ENCODE measurements at regions not wholly inside any gene's neighbourhood (a gene's known extent, or its start where the extent isn't known, plus 50 kb on each side); places are given as distances from the start of the nearest gene placed in this dataset.

- TF ChIP-seq CTCF (IDR thresholded peaks at IDR 0.05) = no peak
- no peak for TF ChIP-seq POLR2A (IDR thresholded peaks at IDR 0.05)
Observed at GRCh38 chr4:130738233-130738632, 1642.3 kb downstream of the C4orf33 start.
